ENCODE measurements at regions not wholly inside any gene's neighbourhood (a gene's known extent, or its start where the extent isn't known, plus 50 kb on each side); places are given as distances from the start of the nearest gene placed in this dataset.

DNA sequence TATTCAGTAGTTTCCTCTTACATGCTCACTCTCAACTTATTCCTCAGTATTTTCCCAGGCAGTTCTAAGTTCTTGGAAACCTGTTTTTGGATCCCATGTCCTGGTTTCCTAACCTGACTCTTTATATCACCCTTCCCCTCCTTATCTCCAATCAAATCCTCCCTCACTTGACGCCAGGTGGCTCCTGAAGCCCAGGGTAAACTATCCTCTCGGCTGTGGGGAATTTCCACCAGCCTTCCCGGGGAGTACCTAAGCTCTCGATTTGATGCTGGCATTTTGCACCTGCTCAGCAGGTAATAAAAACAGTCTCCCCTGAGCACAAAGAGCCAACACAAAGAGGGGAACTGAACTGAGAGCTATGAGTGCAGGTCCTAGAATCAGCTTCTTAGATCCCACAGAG, 538.0 kb downstream of the SLC4A3 start:
- DNase-seq (ENCODE audit: low spot score) = no peak

GRCh38 chr2:220166616-220167015, 539.2 kb downstream of the SLC4A3 start:
- no peak for DNase-seq (ENCODE audit: low spot score)

GRCh38 chr2:220167956-220168355, 540.5 kb downstream of the SLC4A3 start:
- no peak for DNase-seq (ENCODE audit: low spot score)

GRCh38 chr2:220168891-220169546, 541.6 kb downstream of the SLC4A3 start:
- no peak for DNase-seq (ENCODE audit: low spot score)

- DNase-seq (ENCODE audit: low spot score) = no peak
These were observed 547.4 kb downstream of the SLC4A3 start for GRCh38 chr2:220174826-220175225.

- no peak for DNase-seq (ENCODE audit: low spot score)
These were observed 548.5 kb downstream of the SLC4A3 start for GRCh38 chr2:220175967-220176366.

DNA sequence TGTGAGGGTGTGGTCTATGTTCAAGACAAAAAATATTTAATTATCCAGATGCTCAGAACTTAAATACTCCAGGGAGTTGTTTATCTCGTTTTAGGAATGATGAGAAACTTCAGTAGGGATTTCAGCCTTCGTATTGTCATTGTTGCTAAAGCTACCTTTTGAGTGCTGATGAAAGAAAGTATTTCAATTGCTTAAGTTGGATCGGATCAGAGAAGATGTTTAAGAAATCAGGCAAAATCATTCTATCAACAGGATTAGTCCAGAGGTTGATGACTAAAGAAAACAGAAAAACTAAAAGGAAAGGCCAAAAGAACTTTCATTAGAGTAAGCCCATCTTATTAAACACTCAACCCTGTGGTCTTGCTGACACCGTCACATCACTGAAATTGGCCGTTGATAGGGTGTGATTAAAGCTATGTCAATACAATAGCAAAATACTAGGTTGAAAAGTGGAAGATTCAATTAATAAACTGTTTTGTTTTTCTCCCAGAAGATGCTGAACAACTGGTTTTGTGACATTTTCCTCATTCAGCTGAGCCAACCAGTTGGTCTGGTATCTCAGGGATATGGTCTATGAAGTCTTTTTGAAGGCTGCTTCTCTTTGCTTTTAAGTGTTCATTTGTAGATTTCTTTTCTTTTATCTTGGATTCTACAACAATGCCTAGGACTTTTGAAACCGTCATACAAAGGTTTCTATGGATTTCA, 551.7 kb downstream of the SLC4A3 start:
- peak; percentile 58 for DNase-seq (ENCODE audit: low spot score)

GRCh38 chr2:220181165-220181564, 553.7 kb downstream of the SLC4A3 start:
- DNase-seq (ENCODE audit: low spot score) = no peak

GRCh38 chr2:220182790-220183189, 555.4 kb downstream of the SLC4A3 start:
- no peak for DNase-seq (ENCODE audit: low spot score)

DNA sequence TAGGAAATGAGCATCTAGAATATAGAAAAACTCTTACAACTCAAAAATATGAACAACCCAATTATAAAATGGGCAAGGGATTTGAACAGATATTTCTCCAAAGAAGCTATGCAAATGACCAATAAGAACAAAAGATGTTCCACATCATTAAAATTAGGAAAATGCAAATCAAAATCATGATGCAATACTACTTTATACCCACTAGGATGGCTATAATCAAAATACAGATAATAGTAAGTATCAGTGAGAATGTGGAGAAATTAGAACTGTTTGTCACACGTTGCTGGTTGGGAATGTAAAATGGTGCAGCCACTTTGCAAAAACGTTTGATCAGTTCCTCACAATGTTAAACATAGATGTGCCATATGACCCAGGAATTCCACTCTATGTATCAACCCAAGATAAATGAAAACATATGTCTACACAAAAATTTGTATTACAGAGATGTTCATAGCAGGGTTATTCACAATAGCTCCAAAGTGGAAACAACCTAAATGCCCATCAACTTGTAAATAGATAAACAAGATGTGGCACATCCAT, 558.4 kb downstream of the SLC4A3 start:
- no peak for DNase-seq (ENCODE audit: low spot score)

DNA sequence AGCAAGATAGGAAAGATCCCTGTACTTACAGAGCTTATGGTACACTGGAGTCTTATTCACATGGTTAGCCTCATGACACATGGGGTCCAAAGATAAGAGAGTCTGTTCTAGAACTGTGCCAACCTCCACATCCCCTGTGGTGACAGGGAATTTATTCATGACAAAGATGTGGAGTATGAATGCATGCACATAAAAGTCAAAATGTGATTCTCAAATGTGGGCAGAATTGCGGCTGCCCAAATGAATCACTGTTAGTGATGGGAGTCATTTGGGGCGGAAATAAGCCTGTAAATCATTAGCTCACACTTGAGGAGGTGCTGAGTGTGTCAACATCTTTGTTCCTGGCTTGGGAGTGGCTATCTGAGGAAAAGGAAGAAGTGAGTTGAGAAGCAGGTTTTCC, 560.6 kb downstream of the SLC4A3 start:
- no peak for DNase-seq (ENCODE audit: low spot score)

DNA sequence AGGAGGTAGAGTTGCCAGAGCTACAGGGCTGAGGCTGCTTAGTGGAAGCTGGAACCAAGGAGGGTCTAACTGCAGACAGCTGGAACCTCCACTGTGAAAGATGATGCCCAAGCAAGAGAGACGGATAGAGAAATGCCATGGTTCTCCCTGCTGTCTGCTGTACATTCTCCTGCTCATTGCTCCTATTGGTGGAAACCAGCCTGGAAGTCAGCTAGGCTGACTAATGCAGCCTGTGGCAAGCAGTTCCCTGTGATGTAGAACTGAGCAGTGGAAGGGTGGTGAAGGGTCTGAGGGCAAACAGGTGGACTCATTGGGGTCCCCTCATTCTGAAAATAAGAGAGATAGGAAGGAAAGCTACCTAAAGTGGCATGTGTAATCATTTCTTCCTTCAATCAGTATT, 563.6 kb downstream of the SLC4A3 start:
- no peak for DNase-seq (ENCODE audit: low spot score)

DNA sequence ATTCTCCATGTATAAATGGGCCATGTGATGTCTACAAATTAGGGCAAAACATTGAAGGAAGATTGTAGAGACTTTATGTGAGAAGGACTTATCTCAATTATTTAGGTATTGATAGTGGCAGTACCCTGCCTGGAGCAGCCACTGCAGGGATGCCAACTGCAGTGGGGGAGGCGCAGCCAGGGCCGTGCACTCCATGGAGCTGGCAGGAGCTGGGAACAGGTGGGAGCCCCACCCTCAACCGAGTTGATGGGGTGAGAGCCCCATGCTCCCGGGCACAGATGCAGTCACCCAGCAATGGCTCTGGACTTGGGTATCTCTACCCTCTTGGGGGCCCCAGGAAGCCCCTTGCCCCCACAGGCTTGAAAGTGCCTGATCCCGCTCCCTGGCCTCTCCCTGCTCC, 564.3 kb downstream of the SLC4A3 start:
- no peak for DNase-seq (ENCODE audit: low spot score)

DNA sequence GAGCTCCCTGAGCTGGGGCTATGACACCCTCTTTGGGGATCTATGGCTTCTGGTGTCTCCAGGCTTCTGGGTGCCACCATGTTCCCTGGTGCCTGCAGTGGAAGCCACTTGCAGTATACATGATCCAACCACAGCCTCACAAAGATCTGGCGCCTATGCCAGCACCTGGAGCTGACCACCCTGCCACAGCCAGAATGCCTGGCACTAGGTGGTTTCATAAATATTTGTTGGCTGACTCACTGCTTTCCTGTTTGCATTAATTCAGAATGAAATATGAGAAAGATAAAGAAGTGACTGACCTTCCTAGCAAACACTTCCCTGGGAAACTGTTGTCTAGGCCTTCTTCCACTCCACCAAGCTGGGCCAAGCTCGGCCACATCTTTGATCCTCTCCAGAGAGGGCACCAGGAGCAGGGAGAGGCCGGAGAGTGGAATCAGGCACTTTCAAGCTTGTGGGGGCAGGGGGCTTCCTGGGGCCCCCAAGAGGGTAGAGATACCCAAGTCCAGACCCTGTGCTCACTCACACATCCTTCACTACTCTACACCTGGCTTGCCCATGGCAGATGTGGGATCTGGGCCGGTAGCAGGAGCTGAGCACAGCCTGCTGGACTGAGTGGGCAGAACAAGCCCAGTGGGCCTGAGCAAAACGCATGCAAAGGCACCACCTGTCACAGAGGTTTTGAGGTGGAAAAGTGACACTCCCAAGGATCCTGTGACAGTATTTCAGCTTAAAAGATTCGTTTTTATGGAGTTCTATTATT, 565.7 kb downstream of the SLC4A3 start:
- DNase-seq (ENCODE audit: low spot score) = no peak

DNA sequence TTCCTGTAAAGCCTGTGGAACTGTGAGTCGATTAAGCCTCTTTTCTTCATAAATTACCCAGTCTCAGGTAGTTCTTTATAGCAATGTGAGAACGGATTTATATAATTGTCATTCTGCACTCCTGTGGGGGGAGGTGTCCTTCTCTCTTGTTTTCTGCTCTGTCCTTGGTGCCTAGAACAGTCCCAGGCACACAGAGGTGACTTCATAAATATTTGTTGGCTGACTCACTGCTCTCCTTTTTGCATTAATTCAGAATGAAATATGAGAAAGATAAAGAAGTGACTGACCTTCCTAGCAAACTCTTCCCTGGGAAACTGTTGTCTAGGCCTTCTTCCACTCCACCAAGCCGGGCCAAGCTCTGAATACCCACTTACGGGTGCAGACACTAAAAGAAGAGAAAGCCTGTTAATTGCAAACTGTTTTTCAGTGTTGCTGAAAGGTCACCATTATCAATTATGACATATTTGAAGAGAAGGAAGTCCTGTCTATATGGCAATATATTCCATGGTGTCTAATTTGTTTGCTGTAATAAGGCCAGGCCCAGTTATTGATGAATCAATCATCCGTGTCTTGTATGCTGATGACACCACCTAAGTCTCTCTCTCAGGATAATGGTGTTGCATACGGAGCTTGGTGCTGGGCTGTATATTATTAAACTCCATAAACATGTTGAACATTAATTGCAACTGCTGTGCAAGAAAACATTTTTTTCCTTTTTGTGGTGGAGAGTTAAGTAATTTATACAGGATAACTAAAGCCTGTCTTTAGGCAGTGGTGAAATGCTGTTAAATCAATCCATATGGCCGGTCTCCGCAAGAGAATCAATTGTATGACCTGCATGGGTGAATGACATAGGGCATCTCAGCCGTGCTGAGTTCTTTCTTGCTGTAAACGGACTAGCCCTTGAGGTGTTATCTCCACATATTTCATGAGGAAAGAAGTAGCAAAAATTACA, 567.5 kb downstream of the SLC4A3 start:
- DNase-seq (ENCODE audit: low spot score) = no peak

GRCh38 chr2:220198896-220199295, 571.5 kb downstream of the SLC4A3 start:
- peak; percentile 25 for DNase-seq (ENCODE audit: low spot score)

DNA sequence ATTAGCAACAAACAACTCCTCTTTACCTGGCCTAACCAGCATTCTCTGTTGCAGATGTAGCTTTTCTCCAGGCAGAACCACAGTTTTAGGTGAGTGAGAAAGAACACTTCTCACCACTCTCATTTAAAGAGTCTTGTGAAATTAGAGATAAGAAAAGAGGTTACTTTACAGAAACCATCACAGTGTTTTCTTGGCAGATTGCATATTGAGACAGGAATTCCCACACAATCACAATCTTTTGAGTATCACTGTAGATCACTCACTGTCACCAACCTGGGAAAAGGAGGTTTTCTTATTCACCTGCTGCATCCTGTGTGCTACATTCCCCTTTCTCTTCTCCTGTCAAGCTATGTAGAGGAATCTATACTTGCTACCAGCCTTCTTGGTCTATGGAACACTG, 574.6 kb downstream of the SLC4A3 start:
- no peak for DNase-seq (ENCODE audit: low spot score)

DNA sequence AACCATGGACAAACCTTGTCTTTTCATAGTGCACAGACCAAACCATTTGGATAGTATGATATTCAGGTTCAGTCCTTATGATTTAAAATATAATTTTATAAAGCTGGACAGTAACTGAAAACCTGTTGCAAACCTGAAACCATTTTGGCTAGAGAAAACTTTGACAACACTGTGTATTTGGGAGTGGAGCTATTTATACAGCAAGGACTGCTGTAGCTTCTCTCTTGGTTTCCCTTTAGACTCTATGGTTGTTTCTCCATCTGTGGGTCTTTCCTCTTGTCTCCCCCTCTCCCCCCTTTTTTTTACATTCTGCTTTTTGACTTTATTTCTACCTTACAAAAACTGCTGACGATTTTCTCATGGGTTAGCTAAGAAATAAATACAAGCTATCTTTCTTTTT, 581.7 kb downstream of the SLC4A3 start:
- no peak for DNase-seq (ENCODE audit: low spot score)

DNA sequence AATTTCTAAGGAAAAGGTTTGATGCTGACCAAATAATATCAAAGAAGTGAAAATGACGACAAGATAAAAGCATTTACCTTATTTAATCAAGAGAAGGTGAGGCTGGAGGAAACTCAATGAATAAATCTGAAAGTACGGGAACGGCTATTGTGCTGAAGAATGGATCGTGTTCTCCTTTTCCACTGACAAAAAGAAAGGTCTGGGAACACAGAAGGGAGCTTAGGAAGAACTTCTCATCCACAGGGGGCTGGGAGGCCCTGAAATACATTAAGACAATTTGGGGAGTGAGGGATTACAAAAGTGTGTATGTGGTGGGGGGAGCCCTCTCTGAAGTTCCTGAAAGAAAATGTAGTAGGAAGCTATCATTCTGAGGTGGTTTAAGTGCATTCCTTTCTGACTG, 582.3 kb downstream of the SLC4A3 start:
- no peak for DNase-seq (ENCODE audit: low spot score)

DNA sequence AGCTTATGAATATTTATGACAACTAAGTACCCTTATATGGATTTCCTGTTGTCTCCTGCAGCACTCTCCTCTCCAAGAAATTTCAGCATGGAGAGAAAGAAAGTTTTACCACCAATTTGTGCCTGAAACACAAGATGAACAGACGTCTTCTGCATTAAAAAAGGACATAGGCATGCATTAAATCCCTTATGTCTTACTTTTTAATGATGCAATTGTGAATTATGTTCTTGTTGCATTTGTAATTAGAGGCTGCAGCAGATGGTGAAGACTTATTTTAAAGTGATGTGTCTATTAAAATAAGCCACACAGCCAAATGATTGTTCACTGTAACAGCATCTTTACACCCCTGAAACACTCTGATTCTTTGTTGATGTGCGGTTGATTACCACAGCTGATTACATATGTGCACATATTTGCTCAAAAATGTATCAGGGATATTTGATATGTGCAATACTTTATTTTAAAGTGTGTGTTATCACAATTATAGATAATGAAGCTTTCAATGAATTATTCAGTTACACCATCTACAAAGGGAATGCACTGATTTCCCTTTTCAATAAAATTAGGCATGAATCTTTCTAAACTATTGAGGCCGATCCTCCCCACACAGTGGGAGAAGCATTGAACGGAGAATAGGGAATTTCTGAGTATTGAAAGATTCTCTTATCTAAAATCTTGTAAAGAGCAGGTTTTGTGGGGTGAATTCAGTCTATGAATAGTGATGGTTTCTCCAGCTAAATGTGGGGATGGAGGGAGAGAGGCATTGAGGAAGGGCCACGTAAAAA, 585.1 kb downstream of the SLC4A3 start:
- DNase-seq (ENCODE audit: low spot score) = no peak

GRCh38 chr2:220215785-220216184, 588.4 kb downstream of the SLC4A3 start:
- no peak for DNase-seq (ENCODE audit: low spot score)
